NCI-H510A treated with DMSO at 0.1 percent for 48 hours (cell line): ENCODE measurements at regions not wholly inside any gene's neighbourhood (a gene's known extent, or its start where the extent isn't known, plus 50 kb on each side); places are given as distances from the start of the nearest gene placed in this dataset.
"Not testable (repeated sequence)": the region's sequence is repeated elsewhere in the genome, so short reads cannot be mapped to it uniquely, and the experiment has no call there.

Experiments used
- DNase-seq: peaks from one replicate; lab custom pipeline; 2025; lab: John Stamatoyannopoulos, UW

DNA sequence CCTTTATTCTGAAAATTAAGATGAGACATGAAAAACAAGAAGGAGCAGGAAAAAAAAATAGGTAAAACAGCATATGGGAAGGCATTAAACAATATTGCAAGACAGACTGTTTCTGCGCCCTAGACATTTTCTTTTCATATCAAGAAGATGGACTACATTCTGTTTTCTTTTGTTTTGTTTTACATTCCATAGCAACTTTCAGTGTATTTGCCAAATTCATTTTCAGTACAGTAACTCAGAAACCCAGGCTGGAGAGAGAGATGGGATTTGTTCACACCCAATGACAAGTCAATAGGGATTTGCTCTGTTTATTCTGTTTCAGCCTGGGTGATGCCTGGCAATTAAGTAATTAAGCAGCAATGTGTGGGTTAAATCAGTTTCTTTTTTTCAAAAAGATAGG is 892.8 kb upstream of the DIAPH2 start:
- DNase-seq, result no peak

DNA sequence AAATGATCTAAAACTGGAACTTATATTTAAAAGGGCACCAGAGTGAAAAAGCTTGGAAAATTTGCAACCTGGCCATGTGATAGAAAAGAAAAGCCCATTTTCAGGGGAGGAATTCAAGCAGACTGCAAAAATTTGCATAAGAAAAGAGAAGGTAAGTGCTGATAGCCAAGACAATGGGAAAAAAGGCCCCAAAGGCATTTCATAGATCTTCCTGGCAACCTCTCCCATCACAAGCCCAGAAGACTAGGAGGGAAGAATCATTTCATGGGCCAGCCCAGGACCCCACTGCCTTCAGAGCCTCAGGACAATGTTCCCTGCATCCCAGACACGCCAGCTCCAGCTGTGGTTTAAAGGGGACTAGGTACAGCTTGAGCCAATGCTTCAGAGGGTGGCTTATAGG is 887.3 kb upstream of the DIAPH2 start:
- no peak for DNase-seq

DNA sequence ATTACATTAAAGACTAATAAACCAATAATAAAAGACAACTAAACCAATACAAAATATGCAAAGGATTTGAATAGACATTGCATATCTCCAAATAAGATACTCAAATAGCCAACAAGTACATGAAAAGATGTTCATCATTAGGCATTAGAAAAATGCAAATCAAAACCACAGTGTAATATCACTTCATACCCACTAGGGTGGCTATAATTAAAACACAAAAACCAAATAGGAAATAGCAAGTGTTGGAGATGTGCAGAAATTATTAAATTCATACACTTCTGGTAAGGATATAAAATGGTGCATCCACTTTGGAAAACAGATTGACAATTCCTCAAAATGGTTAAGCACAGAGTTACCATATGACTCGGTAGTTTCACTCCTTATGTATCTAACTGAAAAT is 860.8 kb upstream of the DIAPH2 start:
- no peak for DNase-seq

DNA sequence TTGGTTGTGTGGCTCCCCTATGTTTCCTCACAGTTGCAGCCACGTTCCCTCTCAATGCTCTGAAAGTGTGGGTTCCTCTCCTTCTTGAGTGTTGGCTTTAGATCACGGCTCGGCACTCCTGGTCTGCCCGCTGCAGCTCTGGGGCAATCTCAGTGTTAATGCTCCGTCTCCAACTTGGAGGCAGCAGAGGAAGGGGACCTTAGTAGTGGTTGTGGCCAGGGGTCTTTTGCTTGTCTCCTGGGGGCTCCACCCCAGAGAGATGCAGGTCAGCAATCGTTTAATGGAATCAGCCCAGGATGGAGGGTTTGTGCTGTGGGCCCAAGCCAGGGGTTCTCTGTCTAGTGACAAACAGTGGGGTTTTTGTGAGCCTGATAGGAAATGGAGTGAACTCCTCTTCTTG is 849.4 kb upstream of the DIAPH2 start:
- no peak for DNase-seq

DNA sequence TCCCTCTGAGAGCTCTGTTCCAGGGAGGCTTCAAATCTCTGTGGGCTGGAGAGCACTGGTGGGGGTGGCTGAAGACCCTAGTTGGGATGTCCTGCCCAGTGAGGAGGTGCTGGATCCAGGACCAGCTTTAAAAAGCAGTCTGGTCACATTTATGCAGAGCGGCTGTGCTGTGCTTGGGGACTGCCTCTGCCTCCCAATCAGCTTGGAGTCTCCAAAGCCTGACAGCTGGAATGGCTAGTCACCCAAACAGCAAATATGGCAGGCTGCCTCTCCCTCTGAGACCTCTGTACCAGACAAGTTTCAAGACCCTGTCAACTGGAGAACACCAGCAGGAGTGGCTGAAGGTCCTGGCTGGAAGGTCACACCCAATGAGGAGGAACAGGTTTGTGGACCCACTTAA is 848.1 kb upstream of the DIAPH2 start:
- no peak for DNase-seq

DNA sequence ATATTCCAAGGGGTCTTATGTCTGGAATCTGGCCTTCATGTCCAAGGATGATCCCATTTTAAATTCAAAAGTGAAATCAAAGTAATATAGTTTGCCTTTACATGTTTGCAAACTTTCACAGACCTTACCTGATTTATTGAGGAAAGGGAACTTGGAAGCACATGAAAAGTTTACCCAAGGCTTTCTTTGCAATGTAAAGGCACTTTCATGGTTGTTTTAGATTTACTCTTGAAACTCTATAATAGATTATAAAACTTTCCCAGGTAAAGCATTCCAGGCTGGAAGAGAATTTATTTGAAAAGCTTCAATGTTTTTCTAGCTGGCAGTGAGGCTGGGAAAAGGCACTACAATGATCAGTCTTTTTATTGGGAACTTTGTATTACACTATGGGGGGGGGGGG is 842.8 kb upstream of the DIAPH2 start:
- no peak for DNase-seq

DNA sequence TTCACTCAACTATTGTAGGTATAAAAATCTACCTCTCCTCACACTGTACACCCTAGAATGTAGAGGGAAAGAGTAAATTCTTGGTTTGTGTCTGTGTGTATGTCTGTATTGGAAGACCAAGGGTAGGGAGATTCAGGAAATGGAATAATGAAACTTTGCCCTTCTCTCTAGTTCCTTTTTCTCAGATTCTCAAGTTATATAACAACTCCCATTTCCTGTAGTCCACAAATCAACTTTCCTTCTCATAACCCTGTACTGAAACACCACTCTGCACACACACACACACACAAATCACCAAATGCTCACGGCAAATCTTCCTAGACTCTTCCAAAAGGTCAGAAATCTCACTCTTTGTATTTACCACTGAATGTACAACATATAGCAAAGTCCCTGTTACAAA is 824.5 kb upstream of the DIAPH2 start:
- no peak for DNase-seq

DNA sequence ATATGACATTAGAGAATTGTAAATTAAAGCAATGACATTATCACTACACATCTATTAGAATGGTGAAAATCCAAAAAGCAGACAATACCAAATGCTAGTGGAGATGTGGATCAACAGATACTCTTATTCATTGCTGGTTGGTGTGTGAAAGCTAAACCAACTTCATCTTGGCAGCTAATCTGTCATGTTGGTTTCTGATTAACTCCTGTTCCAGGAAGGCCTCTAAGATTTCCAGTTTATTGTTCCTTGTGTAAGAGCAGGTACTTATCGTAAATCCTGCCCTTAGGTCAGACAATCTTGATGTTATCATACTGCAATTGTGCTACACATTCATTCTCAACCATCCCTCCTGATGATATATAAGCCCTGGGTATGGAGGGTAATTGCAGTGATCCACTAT is 809.0 kb upstream of the DIAPH2 start:
- no peak for DNase-seq

DNA sequence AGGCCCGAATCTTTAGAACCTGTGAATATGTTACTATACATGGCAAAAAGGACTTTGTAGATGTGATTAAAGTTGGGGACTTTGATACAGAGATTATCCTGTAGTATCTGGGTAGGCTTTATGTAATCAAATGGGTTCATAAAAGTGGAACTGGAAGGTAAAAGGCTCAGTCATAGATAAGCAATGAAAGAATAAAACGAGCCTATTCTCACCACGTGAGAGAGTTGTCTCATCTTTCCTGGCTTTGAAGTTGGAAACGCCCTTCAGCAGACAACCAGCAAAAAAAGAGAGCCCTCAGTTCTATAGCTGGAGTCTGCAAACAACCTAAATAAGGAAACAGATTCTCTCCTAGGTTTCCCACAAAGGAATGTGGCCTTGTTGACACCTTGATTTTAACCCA is 805.8 kb upstream of the DIAPH2 start:
- DNase-seq, result no peak

DNA sequence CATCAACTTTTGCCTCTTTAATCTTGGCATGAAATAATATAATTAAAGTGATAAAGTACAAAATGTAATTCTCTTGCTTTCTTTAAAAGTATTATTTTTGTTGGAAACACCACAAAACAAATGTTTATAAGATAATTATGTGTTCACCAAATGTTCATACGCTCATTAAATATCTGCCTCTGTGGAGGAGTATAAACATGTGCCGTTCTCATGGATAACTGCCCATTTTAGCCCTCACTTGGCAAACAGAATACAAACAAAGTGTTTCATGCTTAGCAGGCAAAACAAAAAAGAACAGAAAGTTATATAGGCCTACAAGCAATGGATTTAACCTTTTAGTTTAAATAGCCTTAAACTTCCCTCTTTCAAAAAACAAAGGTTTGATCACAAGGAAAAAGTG is 800.5 kb upstream of the DIAPH2 start:
- no peak for DNase-seq

DNA sequence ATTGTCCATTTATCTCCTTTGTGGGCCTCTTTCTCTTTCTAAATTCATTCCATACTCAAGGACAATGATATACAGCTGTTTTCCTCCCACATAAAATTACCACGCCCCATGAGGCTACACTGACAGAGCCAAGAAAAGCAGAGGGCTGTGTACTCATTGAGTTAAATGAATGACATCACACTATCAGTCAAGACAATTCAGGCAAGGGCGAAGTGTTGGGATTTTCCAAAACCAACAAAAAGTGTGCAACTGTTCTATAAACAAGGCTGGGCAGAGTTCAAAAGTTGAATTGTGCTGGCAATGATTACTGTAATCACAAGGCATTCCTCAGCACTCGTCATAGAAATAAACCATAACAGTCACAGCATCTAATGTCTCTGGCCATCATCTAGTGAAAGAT is 799.6 kb upstream of the DIAPH2 start:
- DNase-seq, result no peak

DNA sequence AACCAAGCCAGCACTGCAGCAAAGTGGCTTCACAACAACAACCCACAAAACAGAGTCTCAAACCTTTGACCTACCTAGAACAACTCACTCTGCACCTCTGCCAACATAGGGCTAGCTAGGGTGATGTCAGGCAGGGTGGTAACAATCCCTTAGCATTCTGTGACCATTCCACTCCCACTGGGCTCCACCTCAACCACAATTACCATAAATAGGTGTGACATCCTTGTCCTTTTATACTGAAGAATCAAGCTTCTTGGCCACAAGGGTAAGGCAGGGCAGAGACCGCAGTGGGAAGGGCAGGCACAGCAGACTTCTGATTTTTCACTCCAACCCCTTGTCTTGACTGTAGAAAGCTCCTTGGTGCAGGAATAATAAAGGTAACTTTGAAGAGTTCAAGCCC is 795.4 kb upstream of the DIAPH2 start:
- DNase-seq, result no peak

DNA sequence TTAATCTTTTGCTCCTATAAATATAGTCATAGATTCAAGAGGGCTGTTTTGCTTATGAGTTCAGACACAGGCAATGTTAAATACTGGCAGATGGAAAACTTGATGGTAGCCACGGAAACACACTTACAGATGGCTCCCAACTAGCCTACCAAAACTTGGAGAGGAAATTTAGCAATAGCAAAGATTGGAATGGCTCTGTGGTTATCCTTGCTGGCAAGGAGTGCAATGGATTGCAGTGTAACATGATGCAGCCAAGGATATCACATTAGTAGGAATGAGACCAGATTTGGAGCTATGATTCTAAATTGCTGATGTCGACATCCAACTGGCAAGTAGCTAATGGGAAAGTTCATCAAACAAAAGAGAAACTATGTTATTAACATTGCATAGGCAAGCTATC is 791.0 kb upstream of the DIAPH2 start:
- no peak for DNase-seq

DNA sequence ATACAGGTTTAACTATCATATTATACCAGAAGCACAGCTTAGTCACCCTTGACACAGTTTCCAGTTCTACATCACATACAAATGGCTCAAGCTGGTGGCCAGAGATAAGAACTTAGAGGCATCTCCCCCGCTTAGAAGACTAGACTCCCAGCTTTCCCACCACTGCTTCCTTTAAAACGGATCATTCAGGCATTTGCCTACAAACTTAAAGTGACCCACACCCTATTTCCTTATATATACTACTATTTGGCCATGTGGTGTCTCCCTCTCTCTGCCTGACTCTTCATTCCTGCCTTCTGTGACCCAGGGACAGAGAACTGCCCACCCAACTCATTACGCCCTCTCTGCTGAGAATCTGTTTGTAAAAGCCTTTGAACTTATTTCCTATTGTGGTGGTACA is 781.2 kb upstream of the DIAPH2 start:
- DNase-seq, result no peak

DNA sequence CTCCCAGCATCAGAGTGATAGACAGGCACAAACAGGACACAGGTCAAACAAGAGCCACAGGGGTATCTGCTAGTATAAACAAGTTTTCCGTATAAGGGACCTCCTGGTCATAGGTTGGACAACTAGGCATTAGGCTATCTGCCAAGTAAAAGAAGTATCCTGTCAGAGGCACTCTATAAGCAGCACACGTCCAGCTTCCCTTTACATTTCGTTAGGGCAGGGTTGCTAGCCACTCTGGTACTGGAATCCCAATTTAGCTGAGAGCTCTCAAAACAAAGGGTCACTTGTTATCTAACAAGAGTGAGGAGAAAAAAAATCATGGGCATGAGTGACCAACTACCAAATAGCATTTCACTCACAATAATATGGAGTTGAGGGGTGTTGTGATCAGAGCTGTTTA is 780.7 kb upstream of the DIAPH2 start:
- no peak for DNase-seq

DNA sequence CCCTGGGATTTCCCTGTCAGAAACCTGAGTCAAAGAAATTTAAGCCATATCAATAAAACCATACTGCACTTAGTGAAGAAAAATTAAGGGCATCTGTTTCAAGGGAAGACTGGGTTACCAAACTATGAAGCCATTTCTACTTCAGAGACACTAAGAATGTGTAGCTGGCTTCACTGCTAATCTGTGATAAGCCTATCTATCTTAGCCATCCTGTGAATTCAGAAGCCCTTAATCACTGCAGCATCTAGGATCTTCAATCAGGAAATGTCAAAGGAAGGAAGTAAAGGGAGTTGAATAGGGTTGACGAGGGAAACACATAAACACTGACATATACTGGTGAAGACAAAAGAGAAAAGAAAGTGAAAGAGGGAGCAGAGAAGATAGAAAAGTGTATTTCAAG is 777.6 kb upstream of the DIAPH2 start:
- no peak for DNase-seq

DNA sequence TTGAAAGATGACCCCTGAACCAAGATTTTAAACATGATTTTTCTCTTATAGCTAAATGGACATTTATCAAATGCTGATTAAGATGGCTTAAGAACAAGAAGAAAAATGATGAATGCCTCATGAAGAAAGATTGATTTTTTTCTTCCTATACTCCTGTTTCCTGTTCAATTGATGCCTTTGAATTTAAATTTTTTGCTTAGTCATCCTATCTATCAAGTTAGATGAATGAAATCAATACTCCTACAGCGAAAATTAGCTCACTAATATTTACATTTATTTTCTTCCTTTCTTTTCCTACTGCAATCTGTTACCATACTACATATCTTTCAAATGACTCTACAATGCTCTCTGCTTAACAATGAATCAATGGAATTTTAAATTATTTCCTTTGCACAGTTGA is 773.6 kb upstream of the DIAPH2 start:
- DNase-seq, result no peak

DNA sequence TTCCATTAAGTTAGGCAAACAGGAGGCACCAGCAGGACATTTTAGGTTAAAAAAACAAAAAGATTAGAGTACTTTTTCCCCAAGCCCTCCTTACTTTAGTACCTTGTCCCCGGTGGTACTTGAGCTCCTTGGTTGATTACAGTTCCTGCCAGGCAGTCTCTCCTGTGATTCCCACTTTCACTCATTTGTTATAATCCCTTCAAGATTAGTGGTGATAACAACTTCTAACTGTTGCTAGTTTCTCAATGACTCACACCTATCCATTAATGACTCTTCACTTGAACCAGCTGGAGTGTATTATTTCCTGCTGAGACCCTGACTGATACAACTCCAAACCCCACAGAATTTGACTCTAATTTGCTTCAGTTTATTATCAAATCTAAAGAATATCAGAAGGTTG is 765.0 kb upstream of the DIAPH2 start:
- no peak for DNase-seq

DNA sequence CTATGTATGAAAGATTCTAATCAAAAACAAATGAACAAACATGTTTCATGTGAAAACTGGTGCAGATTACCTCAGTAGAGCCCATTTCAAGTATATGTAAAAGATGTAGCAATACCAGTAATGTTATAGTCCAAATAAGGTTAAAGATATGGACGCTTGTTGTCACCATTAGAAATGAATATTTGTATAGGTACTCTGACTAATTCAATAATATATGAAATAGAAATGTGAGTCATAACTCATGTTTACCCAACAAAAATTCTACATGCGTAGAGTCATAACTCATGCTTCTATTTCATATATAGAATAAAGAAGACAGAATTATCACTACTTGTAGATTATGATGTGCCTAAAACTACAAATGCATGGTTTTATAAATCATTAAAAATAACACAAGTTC is 739.1 kb upstream of the DIAPH2 start:
- DNase-seq, result no peak

DNA sequence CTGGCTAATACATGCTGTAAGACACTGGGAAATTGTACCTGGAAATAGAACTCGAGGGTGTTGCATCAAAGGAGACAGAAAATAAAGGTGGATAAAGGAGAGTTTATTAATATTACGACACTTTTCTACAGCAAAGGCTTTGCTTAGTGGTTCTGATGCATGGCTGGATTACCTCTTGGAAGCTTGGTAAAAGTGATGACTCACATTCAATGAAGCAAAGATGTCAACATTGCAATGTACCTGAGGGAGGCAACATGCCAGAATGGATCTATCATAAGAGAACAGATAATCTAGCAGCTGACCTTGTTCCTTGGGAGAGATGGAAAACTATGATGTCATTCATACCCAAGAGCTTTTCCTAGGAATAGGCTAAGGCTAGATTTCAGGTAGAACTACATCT is 735.1 kb upstream of the DIAPH2 start:
- DNase-seq, result no peak

DNA sequence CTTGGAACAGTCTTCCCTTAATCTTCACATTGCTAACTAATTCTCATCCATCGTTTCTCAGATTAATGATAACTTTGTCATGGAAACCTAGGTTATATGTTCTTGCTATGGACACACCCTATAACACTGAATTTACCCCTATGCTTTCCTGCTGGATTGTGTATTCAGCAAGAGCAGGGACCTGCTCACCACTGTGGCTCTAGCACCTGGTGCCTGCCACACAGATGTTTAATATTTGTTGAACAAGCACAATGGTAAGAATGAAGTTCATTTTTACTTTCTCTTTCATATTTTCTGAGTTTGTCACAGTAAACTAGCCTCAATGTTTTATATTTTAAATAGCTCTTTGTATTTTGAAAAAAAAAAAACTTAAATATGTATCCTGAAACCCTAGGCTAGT is 734.0 kb upstream of the DIAPH2 start:
- no peak for DNase-seq

DNA sequence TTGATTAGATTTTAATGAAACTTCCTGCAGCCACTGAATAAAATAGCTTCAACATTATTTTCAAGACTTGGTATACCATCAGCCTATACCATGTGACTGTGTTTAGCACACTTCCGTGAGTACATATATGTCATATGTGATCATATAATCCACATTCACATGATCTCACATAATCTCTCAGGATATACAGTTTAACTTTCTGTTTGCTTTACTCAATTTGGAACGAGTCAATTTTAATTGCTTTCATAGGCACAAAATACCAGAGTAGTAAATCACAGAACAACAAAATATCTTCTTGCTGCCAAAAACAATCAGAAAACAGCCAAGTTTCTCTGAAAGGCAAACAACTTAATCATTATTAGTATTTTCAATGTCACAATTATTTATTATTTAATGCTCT is 731.1 kb upstream of the DIAPH2 start:
- no peak for DNase-seq

DNA sequence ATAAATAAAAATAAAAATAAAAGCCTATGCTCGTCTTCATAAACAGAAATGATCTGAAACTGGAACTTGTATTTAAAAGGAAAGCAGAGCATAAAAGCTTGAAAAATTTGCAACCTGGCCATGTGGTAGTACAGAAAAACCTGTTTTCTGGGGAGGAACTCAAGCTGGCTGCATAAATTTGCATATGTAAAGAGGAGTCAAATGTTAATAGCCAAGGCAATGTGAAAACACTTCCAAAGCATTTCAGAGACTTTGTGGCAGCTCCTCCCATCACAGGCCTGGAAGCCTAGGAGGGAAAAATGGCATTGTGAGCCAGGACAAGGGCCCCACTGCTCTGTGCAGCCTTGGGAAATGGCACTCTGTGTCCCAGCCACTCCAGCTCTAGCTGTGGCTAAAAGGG is 727.9 kb upstream of the DIAPH2 start:
- DNase-seq, result no peak

DNA sequence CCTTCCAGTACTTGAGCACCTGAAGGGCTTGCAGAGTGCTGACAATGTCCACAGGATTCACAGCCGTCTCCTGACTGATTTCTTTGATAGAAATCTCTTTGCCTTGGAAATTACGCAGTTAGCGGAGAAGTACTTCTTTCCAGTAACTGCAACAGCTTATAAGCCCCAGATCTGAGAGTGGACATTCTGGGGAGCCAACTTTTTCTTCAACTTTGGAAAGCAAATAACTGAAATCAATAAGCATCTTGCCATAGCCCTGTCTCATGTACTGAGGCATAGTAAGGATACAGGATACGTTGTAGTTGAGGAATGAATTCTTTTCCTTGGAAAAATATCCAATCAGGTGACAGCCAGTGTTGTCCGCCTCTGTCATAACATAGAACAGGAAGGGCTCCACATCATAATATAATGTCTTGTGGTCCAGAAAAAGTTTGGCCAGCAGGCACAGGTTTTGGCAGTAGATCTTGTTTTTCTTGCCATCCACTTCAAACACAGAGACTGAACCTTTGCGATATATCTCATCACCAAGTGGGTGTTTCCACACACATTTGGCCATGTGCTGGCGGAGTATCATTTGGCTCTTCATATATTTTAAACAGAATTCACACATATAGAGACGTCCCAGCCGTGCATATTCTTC is 711.1 kb upstream of the DIAPH2 start:
- DNase-seq, result not testable (repeated sequence)

DNA sequence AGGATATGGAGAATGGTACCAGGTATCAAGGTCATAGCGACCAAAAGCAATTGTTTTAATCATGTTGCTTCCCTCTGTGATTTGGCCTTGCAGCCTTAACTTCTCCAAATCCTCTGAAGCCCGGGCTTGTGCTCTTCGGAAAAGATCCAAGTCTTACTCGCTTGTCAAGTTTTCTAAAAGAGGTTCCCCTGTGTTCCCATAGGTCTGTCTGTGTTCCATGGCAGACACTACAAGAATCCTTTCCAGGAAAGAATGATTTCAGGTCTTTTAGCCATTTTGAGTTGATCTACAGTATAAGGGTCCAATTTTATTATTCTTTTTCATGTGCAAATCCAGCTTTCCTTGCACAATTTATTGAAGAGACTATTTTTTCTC is 710.6 kb upstream of the DIAPH2 start:
- no peak for DNase-seq
